HG02885 (cell line): ENCODE measurements at regions not wholly inside any gene's neighbourhood (a gene's known extent, or its start where the extent isn't known, plus 50 kb on each side); places are given as distances from the start of the nearest gene placed in this dataset.
A peak's percentile ranks its signal among the peaks of the same experiment; 100 is the strongest.

Source experiments
- ATAC-seq: cut with Tn5 transposase; IDR thresholded peaks from one replicate; pipeline ENCODE4 v1.9.1; 2021; ENCODE audit warnings: mild to moderate bottlenecking; ENCODE audit not compliant: unreplicated experiment, poor library complexity

- ATAC-seq, result no peak
Measured at GRCh38 chr10:10311966-10312365, 705.7 kb upstream of the CELF2 start.

GRCh38 chr10:10313149-10313835 lies 704.4 kb upstream of the CELF2 start:
- no peak for ATAC-seq

- ATAC-seq, result no peak
Measured at GRCh38 chr10:10314626-10315025, 703.0 kb upstream of the CELF2 start.

GRCh38 chr10:10315989-10316388 lies 701.7 kb upstream of the CELF2 start:
- ATAC-seq, result no peak

GRCh38 chr10:10317151-10317550 lies 700.5 kb upstream of the CELF2 start:
- no peak for ATAC-seq

- ATAC-seq, result no peak
Measured at GRCh38 chr10:10318856-10319255, 698.8 kb upstream of the CELF2 start.

- no peak for ATAC-seq
Measured at GRCh38 chr10:10320956-10321355, 696.7 kb upstream of the CELF2 start.

GRCh38 chr10:10326116-10326515 lies 691.6 kb upstream of the CELF2 start:
- no peak for ATAC-seq

- no peak for ATAC-seq
Measured at GRCh38 chr10:10327934-10328333, 689.7 kb upstream of the CELF2 start.

GRCh38 chr10:10330418-10330817 lies 687.3 kb upstream of the CELF2 start:
- no peak for ATAC-seq

GRCh38 chr10:10332786-10333185 lies 684.9 kb upstream of the CELF2 start:
- ATAC-seq, result peak; percentile 83

GRCh38 chr10:10333622-10334021 lies 684.0 kb upstream of the CELF2 start:
- ATAC-seq, result no peak

- no peak for ATAC-seq
Measured at GRCh38 chr10:10338339-10338738, 679.3 kb upstream of the CELF2 start.

- no peak for ATAC-seq
Measured at GRCh38 chr10:10346390-10347150, 671.1 kb upstream of the CELF2 start.

- no peak for ATAC-seq
Measured at GRCh38 chr10:10350050-10350449, 667.6 kb upstream of the CELF2 start.

- no peak for ATAC-seq
Measured at GRCh38 chr10:10351451-10351850, 666.2 kb upstream of the CELF2 start.

GRCh38 chr10:10353326-10353868 lies 664.3 kb upstream of the CELF2 start:
- no peak for ATAC-seq

- ATAC-seq, result no peak
Measured at GRCh38 chr10:10359263-10359662, 658.4 kb upstream of the CELF2 start.

- no peak for ATAC-seq
Measured at GRCh38 chr10:10361301-10361885, 656.3 kb upstream of the CELF2 start.

- ATAC-seq, result no peak
Measured at GRCh38 chr10:10362800-10363199, 654.9 kb upstream of the CELF2 start.

- no peak for ATAC-seq
Measured at GRCh38 chr10:10363217-10363616, 654.5 kb upstream of the CELF2 start.
